GM06990 (cell line): ENCODE measurements at regions not wholly inside any gene's neighbourhood (a gene's known extent, or its start where the extent isn't known, plus 50 kb on each side); places are given as distances from the start of the nearest gene placed in this dataset.

Experiments used
- DNase-seq: peaks from one replicate; pipeline ENCODE4 v3.0.0-alpha.2; 2011; ENCODE audit not compliant: insufficient read length; ENCODE audit errors: extremely low read depth
- H3K27me3 ChIP-seq: replicated peaks from 2 replicates; pipeline ENCODE4 v1.6.0; 2011; ENCODE audit warnings: low read length; ENCODE audit not compliant: control insufficient read depth, insufficient read depth
- H3K36me3 ChIP-seq: 2 replicates; pipeline ENCODE4 v1.5.1; 2011; ENCODE audit warnings: low read length; ENCODE audit not compliant: control insufficient read depth, insufficient read depth
- H3K4me3 ChIP-seq: replicated peaks from 2 replicates; pipeline ENCODE4 v1.5.1; 2011; ENCODE audit warnings: low read depth, mild to moderate bottlenecking, control low read depth, low read length
- TF ChIP-seq, protein P1 (sequence below): IDR thresholded peaks from 2 replicates; pipeline ENCODE4 v1.5.1; 2011; ENCODE audit warnings: low read length, control low read depth, mild to moderate bottlenecking, inconsistent platforms; ENCODE audit not compliant: insufficient read depth, poor library complexity, severe bottlenecking

DNA sequence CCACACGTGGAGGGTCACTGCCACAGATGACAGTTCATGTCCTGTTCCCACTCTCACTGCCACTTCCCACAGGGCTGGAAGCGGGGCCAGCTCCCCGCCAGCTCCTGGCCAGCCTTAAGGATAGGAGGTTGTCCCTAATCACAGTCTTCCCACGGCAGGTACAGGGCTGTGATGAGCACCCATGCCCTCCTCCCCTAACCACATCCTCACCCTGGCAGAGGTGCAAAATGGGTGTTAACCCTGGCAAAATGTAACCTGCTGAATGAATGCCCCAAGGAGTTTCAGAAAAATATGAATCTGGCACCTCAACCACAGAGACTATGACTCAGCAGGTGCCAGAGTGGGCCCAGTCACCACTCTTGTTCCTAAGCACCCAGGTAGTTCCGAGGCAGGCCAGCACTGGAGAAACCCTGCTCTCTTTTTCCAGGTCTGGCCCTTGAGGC lies 185.1 kb upstream of the TPM1 start:
- Histone ChIP-seq H3K36me3 (no peaks in the 10 kb centered on the region), H3K27me3 (no peaks in the 10 kb centered on the region; the same call in none of the 2 replicates), H3K4me3 (no peak overlapping the region)
- TF ChIP-seq, protein P1, sequence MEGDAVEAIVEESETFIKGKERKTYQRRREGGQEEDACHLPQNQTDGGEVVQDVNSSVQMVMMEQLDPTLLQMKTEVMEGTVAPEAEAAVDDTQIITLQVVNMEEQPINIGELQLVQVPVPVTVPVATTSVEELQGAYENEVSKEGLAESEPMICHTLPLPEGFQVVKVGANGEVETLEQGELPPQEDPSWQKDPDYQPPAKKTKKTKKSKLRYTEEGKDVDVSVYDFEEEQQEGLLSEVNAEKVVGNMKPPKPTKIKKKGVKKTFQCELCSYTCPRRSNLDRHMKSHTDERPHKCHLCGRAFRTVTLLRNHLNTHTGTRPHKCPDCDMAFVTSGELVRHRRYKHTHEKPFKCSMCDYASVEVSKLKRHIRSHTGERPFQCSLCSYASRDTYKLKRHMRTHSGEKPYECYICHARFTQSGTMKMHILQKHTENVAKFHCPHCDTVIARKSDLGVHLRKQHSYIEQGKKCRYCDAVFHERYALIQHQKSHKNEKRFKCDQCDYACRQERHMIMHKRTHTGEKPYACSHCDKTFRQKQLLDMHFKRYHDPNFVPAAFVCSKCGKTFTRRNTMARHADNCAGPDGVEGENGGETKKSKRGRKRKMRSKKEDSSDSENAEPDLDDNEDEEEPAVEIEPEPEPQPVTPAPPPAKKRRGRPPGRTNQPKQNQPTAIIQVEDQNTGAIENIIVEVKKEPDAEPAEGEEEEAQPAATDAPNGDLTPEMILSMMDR = no peak
- DNase-seq = no peak

DNA sequence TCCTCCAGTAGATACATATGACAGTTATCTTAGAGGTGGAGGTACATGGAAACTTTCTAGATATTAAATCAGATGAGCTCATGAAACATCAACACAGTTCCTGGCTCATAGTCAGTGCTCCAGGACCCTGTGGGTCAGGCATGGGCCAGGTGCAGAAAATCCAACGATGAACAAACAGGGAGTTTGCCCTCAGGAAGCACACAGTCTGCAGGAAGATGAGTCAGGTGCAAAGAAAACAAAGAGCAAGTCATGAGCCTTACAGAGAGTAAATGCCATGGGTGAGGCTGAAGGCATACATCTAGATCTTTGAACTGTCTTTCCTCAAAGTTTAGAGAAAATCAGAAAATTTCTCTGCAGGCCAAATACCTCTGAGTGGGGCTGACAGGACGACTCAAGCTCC lies 184.2 kb upstream of the TPM1 start:
- H3K4me3 ChIP-seq = no peak overlapping the region
- no peaks in the 10 kb centered on the region; the same call in 1 of the 2 replicates for H3K27me3 ChIP-seq
- DNase-seq = no peak
- TF ChIP-seq, protein P1 = no peak
- H3K36me3 ChIP-seq = no peaks in the 10 kb centered on the region

GRCh38 chr15:62862717-62863116 lies 179.8 kb upstream of the TPM1 start:
- Histone ChIP-seq H3K36me3 (no peaks in the 10 kb centered on the region), H3K27me3 (no peaks in the 10 kb centered on the region), H3K4me3 (no peak overlapping the region)
- no peak for DNase-seq
- TF ChIP-seq, protein P1 = no peak

DNA sequence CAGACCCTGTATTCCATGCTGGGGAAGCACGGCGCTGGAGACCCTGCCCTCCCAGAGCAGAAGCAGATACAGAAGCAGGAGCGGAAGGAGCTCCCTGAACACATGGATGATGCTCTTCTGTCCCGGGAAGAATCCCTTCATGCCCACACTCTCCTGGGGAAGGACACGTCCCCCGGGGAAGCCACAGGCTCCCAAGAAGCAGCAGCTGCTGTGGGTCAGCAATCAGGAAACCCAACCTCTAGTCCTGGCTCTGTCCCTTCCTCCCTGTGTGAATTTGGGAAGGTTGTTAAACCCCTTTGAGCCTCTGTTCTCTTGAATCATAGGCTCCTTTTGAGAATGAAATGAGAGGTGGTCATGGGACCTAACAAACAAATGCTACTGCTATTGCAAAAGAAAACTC lies 176.2 kb upstream of the TPM1 start:
- H3K27me3 ChIP-seq = no peaks in the 10 kb centered on the region; the same call in 1 of the 2 replicates
- H3K4me3 ChIP-seq = no peak overlapping the region
- no peak for DNase-seq
- TF ChIP-seq, protein P1 = no peak
- H3K36me3 ChIP-seq = no peaks in the 10 kb centered on the region

- DNase-seq = no peak
- Histone ChIP-seq H3K27me3 (no peaks in the 10 kb centered on the region; the same call in 1 of the 2 replicates), H3K36me3 (no peaks in the 10 kb centered on the region), H3K4me3 (no peak overlapping the region)
- TF ChIP-seq, protein P1 = no peak
Measured at GRCh38 chr15:62867844-62868243, 174.7 kb upstream of the TPM1 start.

DNA sequence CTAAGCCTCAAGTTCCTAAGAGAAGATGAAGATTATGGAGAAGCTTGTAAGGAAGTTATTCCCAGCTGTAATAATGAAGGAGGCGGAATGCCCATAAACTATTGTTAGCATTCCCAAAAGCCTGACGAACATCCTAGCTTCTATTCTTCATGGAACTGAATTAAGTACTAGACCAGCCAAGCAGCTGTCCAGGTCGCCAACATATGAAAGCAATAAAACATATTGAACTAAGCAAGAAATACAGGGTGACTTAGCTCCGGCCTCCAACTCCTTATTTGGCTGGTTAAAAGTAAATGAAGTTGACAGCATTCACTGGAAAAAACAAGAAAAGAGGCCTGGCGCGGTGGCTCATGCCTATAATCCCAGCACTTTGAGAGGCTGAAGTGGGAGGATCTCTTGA lies 174.0 kb upstream of the TPM1 start:
- Histone ChIP-seq H3K36me3 (no peaks in the 10 kb centered on the region), H3K27me3 (no peaks in the 10 kb centered on the region; the same call in 1 of the 2 replicates), H3K4me3 (no peak overlapping the region)
- TF ChIP-seq, protein P1 = no peak
- no peak for DNase-seq
